NCI-H1092 treated with DMSO at 0.1 percent for 48 hours (cell line): ENCODE measurements at regions not wholly inside any gene's neighbourhood (a gene's known extent, or its start where the extent isn't known, plus 50 kb on each side); places are given as distances from the start of the nearest gene placed in this dataset.
"Not testable (repeated sequence)": the region's sequence is repeated elsewhere in the genome, so short reads cannot be mapped to it uniquely, and the experiment has no call there.

Experiments used
- DNase-seq: peaks from one replicate; lab custom pipeline; 2025; lab: John Stamatoyannopoulos, UW

GRCh38 chr10:81576336-81576735 is 298.7 kb upstream of the NRG3 start:
- DNase-seq, result no peak

GRCh38 chr10:81594991-81595390 is 280.0 kb upstream of the NRG3 start:
- no peak for DNase-seq

- no peak for DNase-seq
Measured at GRCh38 chr10:81600185-81600584, 274.8 kb upstream of the NRG3 start.

GRCh38 chr10:81603106-81603620 is 271.8 kb upstream of the NRG3 start:
- DNase-seq, result no peak

GRCh38 chr10:81644485-81644884 is 230.5 kb upstream of the NRG3 start:
- DNase-seq, result not testable (repeated sequence)

- DNase-seq, result no peak
Measured at GRCh38 chr10:81655986-81656385, 219.0 kb upstream of the NRG3 start.

GRCh38 chr10:81662837-81663236 is 212.2 kb upstream of the NRG3 start:
- no peak for DNase-seq

- not testable (repeated sequence) for DNase-seq
Measured at GRCh38 chr10:81664800-81665199, 210.2 kb upstream of the NRG3 start.

- DNase-seq, result no peak
Measured at GRCh38 chr10:81674941-81675340, 200.1 kb upstream of the NRG3 start.

GRCh38 chr10:81679291-81679690 is 195.7 kb upstream of the NRG3 start:
- no peak for DNase-seq

GRCh38 chr10:81680359-81680758 is 194.6 kb upstream of the NRG3 start:
- DNase-seq, result no peak

- DNase-seq, result no peak
Measured at GRCh38 chr10:81688459-81688858, 186.5 kb upstream of the NRG3 start.

- DNase-seq, result no peak
Measured at GRCh38 chr10:81696609-81697388, 178.2 kb upstream of the NRG3 start.

GRCh38 chr10:81704596-81704995 is 170.4 kb upstream of the NRG3 start:
- no peak for DNase-seq

- no peak for DNase-seq
Measured at GRCh38 chr10:81708416-81708815, 166.6 kb upstream of the NRG3 start.

GRCh38 chr10:81708929-81709328 is 166.1 kb upstream of the NRG3 start:
- no peak for DNase-seq

- no peak for DNase-seq
Measured at GRCh38 chr10:81722399-81722798, 152.6 kb upstream of the NRG3 start.

- DNase-seq, result no peak
Measured at GRCh38 chr10:81724431-81724830, 150.6 kb upstream of the NRG3 start.

GRCh38 chr10:81725851-81726250 is 149.1 kb upstream of the NRG3 start:
- no peak for DNase-seq

GRCh38 chr10:81728692-81729091 is 146.3 kb upstream of the NRG3 start:
- no peak for DNase-seq

GRCh38 chr10:81730891-81731290 is 144.1 kb upstream of the NRG3 start:
- no peak for DNase-seq

GRCh38 chr10:81733542-81733941 is 141.5 kb upstream of the NRG3 start:
- no peak for DNase-seq

- not testable (repeated sequence) for DNase-seq
Measured at GRCh38 chr10:81735167-81735566, 139.8 kb upstream of the NRG3 start.

- no peak for DNase-seq
Measured at GRCh38 chr10:81759111-81759510, 115.9 kb upstream of the NRG3 start.
